Gastroesophageal sphincter (tissue), 3 donors: ENCODE measurements at regions not wholly inside any gene's neighbourhood (a gene's known extent, or its start where the extent isn't known, plus 50 kb on each side); places are given as distances from the start of the nearest gene placed in this dataset.

Experiments
- CTCF ChIP-seq, 4 experiments: fragments of 200-600 bp in 2 of 4; fragments of 450-650 bp in 2 of 4; sonication (generic) in 1 of 4; IDR thresholded peaks; one replicate each; pipeline ENCODE4 v1.5.1; 2017 to 2019; ENCODE audit warnings: antibody characterized with exemption in 4 of 4, mild to moderate bottlenecking in 2 of 4, moderate library complexity in 2 of 4
- EP300 ChIP-seq: sonication (generic); formaldehyde crosslinking; IDR thresholded peaks from one replicate; pipeline ENCODE4 v1.6.1; 2017; ENCODE audit warnings: antibody characterized with exemption, mild to moderate bottlenecking
- POLR2A ChIP-seq, 2 donors: fragments of 450-650 bp; IDR thresholded peaks; one replicate each; pipeline ENCODE4 v1.6.1; 2017; ENCODE audit warnings: antibody characterized with exemption in 2 of 2, mild to moderate bottlenecking in 2 of 2, moderate library complexity in 1 of 2

- TF ChIP-seq CTCF (IDR thresholded peaks at IDR 0.05) (no peak), POLR2A (IDR thresholded peaks at IDR 0.05) (no peak), EP300 (no peak)
These were observed 61.5 kb upstream of the GOLIM4 start for GRCh38 chr3:168157099-168157700.
